ENCODE measurements at regions not wholly inside any gene's neighbourhood (a gene's known extent, or its start where the extent isn't known, plus 50 kb on each side); places are given as distances from the start of the nearest gene placed in this dataset.

- no peak for DNase-seq
Measured at GRCh38 chr16:87077750-87078127, 239.5 kb downstream of the C16orf95 start.

GRCh38 chr16:87080571-87081167, 236.5 kb downstream of the C16orf95 start:
- DNase-seq = no peak

- DNase-seq = no peak
Measured at GRCh38 chr16:87085441-87085840, 231.8 kb downstream of the C16orf95 start.

- no peak for DNase-seq
Measured at GRCh38 chr16:87086156-87086555, 231.0 kb downstream of the C16orf95 start.

- no peak for DNase-seq
Measured at GRCh38 chr16:87086575-87086974, 230.6 kb downstream of the C16orf95 start.

GRCh38 chr16:87092958-87093357, 224.2 kb downstream of the C16orf95 start:
- no peak for DNase-seq

GRCh38 chr16:87093804-87094555, 223.2 kb downstream of the C16orf95 start:
- DNase-seq = no peak

GRCh38 chr16:87094556-87094865, 222.7 kb downstream of the C16orf95 start:
- no peak for DNase-seq

- no peak for DNase-seq
Measured at GRCh38 chr16:87095271-87095670, 221.9 kb downstream of the C16orf95 start.

GRCh38 chr16:87096746-87097333, 220.4 kb downstream of the C16orf95 start:
- DNase-seq = no peak

- DNase-seq = no peak
Measured at GRCh38 chr16:87098361-87098760, 218.8 kb downstream of the C16orf95 start.

GRCh38 chr16:87098976-87099720, 218.0 kb downstream of the C16orf95 start:
- no peak for DNase-seq

- no peak for DNase-seq
Measured at GRCh38 chr16:87100306-87101058, 216.7 kb downstream of the C16orf95 start.

GRCh38 chr16:87101903-87102302, 215.3 kb downstream of the C16orf95 start:
- no peak for DNase-seq

- DNase-seq = no peak
Measured at GRCh38 chr16:87107201-87107600, 210.0 kb downstream of the C16orf95 start.

- no peak for DNase-seq
Measured at GRCh38 chr16:87108278-87108677, 208.9 kb downstream of the C16orf95 start.

GRCh38 chr16:87108941-87109340, 208.3 kb downstream of the C16orf95 start:
- DNase-seq = no peak

- DNase-seq = no peak
Measured at GRCh38 chr16:87114832-87115231, 202.4 kb downstream of the C16orf95 start.

GRCh38 chr16:87115646-87116045, 201.5 kb downstream of the C16orf95 start:
- no peak for DNase-seq

- no peak for DNase-seq
Measured at GRCh38 chr16:87117936-87118335, 199.3 kb downstream of the C16orf95 start.

- no peak for DNase-seq
Measured at GRCh38 chr16:87119168-87119567, 198.0 kb downstream of the C16orf95 start.

- no peak for DNase-seq
Measured at GRCh38 chr16:87119748-87120147, 197.4 kb downstream of the C16orf95 start.

GRCh38 chr16:87121816-87122215, 195.4 kb downstream of the C16orf95 start:
- DNase-seq = no peak
